ENCODE measurements at regions not wholly inside any gene's neighbourhood (a gene's known extent, or its start where the extent isn't known, plus 50 kb on each side); places are given as distances from the start of the nearest gene placed in this dataset.

DNA sequence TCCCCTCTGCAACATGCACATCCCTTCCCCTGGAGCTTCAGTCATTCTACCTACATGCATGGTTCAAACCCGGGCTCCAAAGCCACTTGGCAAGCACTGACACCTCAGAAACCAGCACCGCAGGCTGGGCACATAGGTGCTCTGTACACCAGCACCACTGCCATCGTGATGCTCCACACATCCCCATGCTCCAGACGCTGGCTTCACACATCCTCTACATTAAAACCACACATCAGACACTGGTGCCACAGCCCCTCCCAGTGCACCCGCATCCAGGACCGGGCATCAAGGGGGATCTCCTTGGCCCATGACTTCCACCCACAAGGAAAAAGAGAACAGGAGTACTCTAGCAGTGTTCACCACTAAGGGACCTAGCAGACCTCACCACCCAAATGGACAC, 787.7 kb downstream of the CDH18 start:
- TF ChIP-seq, protein P1, sequence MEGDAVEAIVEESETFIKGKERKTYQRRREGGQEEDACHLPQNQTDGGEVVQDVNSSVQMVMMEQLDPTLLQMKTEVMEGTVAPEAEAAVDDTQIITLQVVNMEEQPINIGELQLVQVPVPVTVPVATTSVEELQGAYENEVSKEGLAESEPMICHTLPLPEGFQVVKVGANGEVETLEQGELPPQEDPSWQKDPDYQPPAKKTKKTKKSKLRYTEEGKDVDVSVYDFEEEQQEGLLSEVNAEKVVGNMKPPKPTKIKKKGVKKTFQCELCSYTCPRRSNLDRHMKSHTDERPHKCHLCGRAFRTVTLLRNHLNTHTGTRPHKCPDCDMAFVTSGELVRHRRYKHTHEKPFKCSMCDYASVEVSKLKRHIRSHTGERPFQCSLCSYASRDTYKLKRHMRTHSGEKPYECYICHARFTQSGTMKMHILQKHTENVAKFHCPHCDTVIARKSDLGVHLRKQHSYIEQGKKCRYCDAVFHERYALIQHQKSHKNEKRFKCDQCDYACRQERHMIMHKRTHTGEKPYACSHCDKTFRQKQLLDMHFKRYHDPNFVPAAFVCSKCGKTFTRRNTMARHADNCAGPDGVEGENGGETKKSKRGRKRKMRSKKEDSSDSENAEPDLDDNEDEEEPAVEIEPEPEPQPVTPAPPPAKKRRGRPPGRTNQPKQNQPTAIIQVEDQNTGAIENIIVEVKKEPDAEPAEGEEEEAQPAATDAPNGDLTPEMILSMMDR (IDR thresholded peaks at IDR 0.05) = no peak
- no peak for TF ChIP-seq ZFX (IDR thresholded peaks at IDR 0.05; ENCODE audit: borderline replicate concordance)

Measured in 22Rv1 (cell line).